Upper lobe of left lung (tissue), 6 donors: ENCODE measurements at regions not wholly inside any gene's neighbourhood (a gene's known extent, or its start where the extent isn't known, plus 50 kb on each side); places are given as distances from the start of the nearest gene placed in this dataset.

Experiments
- ATAC-seq, 2 donors: fragments of 200-7000 bp; cut with Tn5 transposase; one replicate each; pipeline ENCODE4 v1.9.1; 2022; ENCODE audit warnings: mild to moderate bottlenecking in 2 of 2, moderate library complexity in 2 of 2; ENCODE audit not compliant: low FRiP score in 2 of 2
- DNase-seq, 2 donors: peaks; one replicate each; pipeline ENCODE4 v3.0.0-alpha.2; 2019 to 2020
- H3K27ac ChIP-seq, 4 donors: fragments of 200-600 bp; sonication (generic); one replicate each; pipeline ENCODE4 v1.5.1; 2016 to 2019
- H3K27me3 ChIP-seq, 4 donors: fragments of 200-600 bp; sonication (generic); one replicate each; pipeline ENCODE4 v1.5.1; 2017 to 2019
- H3K36me3 ChIP-seq, 4 donors: fragments of 200-600 bp; sonication (generic); one replicate each; pipeline ENCODE4 v1.5.1; 2016 to 2019
- H3K4me1 ChIP-seq, 4 donors: fragments of 200-600 bp; sonication (generic); one replicate each; pipeline ENCODE4 v1.5.1; 2018 to 2019
- H3K4me3 ChIP-seq, 4 donors: fragments of 200-600 bp; sonication (generic); one replicate each; pipeline ENCODE4 v1.5.1; 2017 to 2019; ENCODE audit warnings: mild to moderate bottlenecking in 2 of 4, moderate library complexity in 1 of 4
- H3K9me3 ChIP-seq, 4 donors: fragments of 200-600 bp; sonication (generic); one replicate each; pipeline ENCODE4 v1.5.1; 2018 to 2019
- EP300 ChIP-seq, 4 donors: sonication (generic); formaldehyde crosslinking; IDR thresholded peaks; one replicate each; pipeline ENCODE4 v1.5.1; 2017; ENCODE audit warnings: antibody characterized with exemption in 4 of 4, control low read depth in 2 of 4
- POLR2A ChIP-seq, 4 donors: fragments of 450-650 bp; IDR thresholded peaks; one replicate each; pipeline ENCODE4 v1.5.1; 2016 to 2017; ENCODE audit warnings: antibody characterized with exemption in 4 of 4, mild to moderate bottlenecking in 2 of 4
- POLR2AphosphoS5 ChIP-seq, 2 donors: sonication (generic); formaldehyde crosslinking; IDR thresholded peaks; one replicate each; pipeline ENCODE4 v1.5.1; 2017; ENCODE audit warnings: antibody characterized with exemption in 2 of 2
- whole genome bisulfite sequencing, 2 donors: methylation state at CpG; one replicate each; pipeline ENCODE4 v1.1.5; 2017 to 2018; 5-methylcytosine and 5-hydroxymethylcytosine counted together
- TF ChIP-seq, protein P1 (sequence below), 6 experiments: fragments of 450-650 bp in 4 of 6; fragments of 200-600 bp in 2 of 6; sonication (generic) in 2 of 6; IDR thresholded peaks; one replicate each; pipeline ENCODE4 v1.5.1; 2016 to 2019; ENCODE audit warnings: antibody characterized with exemption in 6 of 6
- donor health status: DM: no; HTN: no; CAD: no; lungs with moderate emphysema.
- donor health status: DM: no; HTN: yes; CAD: no; lungs with severe emphysema.

DNA sequence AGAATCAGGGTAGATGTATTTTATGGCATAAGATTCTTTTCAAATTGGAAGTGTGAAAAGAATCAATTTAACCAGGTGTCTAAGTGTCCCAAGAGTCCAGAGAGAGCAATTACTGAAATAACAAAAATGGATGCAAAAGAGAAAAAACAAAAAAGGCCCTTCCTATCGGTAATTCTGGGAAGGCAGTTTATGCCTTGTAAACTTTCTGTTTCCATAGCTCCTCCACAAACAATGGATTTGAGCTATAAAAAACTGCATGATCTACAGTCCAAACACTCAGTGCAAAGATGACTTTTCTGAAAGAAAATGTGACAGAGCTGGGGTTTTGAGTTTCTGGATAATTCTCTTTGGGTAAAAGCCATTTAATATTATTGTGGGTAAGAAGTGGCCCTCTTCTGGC, 366.1 kb downstream of the EN1 start:
- 57 to 67% methylated on average over 1 of the region's 1 CpG for WGBS, 2 donors

DNA sequence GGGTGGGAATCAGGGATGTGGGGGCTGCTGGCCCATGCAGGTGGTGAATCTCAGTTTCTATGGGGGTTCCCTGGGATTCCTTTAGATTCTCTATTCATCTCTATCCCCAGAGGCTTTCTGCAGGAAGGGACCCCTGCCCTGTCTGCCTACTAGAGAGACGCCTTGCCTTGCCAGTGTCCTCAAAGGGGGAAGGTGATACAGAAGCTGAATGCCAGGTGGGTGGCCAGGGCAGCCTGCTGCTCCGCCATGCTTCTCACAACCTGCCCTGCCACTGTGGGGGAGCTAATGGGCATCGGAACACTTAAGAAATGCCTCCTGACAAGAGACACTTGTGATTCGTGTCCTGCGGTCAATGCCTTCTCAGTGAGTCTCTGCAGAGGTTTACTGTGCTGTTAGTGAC, 368.4 kb downstream of the EN1 start:
- WGBS, 2 donors, result 62 to 79% methylated on average over 5 of the region's 5 CpGs
- no peak for DNase-seq
- ATAC-seq, result no peak
- H3K9me3 ChIP-seq, result no peaks in the 10 kb centered on the region
- no peaks in the 10 kb centered on the region for H3K27me3 ChIP-seq
- H3K27ac ChIP-seq, result no peak overlapping the region
- no peaks in the 10 kb centered on the region for H3K36me3 ChIP-seq
- no peak overlapping the region for H3K4me3 ChIP-seq
- no peak for TF ChIP-seq EP300 (IDR thresholded peaks at IDR 0.05)
- no peaks in the 10 kb centered on the region for H3K4me1 ChIP-seq

More for the DNA sequence above, 366.1 kb downstream of the EN1 start:
- no peaks in the 10 kb centered on the region for H3K27me3 ChIP-seq
- H3K9me3 ChIP-seq, result no peaks in the 10 kb centered on the region
- TF ChIP-seq POLR2AphosphoS5 (IDR thresholded peaks at IDR 0.05), result no peak
- TF ChIP-seq, protein P1, sequence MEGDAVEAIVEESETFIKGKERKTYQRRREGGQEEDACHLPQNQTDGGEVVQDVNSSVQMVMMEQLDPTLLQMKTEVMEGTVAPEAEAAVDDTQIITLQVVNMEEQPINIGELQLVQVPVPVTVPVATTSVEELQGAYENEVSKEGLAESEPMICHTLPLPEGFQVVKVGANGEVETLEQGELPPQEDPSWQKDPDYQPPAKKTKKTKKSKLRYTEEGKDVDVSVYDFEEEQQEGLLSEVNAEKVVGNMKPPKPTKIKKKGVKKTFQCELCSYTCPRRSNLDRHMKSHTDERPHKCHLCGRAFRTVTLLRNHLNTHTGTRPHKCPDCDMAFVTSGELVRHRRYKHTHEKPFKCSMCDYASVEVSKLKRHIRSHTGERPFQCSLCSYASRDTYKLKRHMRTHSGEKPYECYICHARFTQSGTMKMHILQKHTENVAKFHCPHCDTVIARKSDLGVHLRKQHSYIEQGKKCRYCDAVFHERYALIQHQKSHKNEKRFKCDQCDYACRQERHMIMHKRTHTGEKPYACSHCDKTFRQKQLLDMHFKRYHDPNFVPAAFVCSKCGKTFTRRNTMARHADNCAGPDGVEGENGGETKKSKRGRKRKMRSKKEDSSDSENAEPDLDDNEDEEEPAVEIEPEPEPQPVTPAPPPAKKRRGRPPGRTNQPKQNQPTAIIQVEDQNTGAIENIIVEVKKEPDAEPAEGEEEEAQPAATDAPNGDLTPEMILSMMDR (IDR thresholded peaks at IDR 0.05), result no peak
- no peak for TF ChIP-seq POLR2A (IDR thresholded peaks at IDR 0.05)
- TF ChIP-seq EP300 (IDR thresholded peaks at IDR 0.05), result no peak
- no peak overlapping the region for H3K27ac ChIP-seq
- DNase-seq (no peak), ATAC-seq (no peak)
- H3K36me3 ChIP-seq, result no peaks in the 10 kb centered on the region
- no peak overlapping the region for H3K4me3 ChIP-seq
- no peaks in the 10 kb centered on the region for H3K4me1 ChIP-seq

DNA sequence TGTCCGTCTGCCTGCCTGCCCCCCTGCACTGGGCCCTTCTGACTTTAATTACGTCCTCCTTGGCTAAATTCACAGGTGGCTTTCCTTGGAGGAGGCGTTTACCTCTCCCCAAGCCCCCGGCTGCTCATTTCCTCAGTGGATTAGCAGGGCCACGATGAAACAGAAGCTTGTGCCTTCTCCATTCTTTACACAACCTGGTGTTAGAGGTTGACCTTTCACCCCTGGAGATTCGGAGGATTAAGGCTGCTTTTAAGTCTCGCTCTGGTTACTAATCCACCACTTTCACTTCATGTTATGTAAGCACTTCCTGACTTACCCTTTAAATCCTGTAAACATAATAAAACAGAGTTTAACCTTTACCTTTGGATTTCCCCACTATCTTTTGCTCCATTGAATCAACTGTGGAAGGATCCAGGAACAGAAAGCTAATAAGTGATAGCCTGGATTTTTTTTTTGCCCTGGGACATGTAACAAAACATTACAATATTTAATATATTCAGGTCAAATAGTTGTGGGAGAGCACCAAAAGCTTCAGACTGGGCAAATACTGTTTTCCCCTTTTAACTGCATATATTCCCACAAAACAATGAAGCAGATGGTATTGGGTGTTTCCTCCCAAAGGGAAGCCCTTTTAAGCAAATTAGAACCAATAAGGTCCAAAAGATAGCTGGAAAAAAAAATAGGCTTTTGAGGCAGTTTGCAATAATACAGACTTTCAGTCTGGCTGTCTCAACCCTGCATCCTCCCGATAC, 370.2 kb downstream of the EN1 start:
- no peak for DNase-seq
- Histone ChIP-seq H3K36me3 (no peaks in the 10 kb centered on the region), H3K4me3 (no peak overlapping the region), H3K27me3 (no peaks in the 10 kb centered on the region), H3K27ac (no peak overlapping the region), H3K9me3 (no peaks in the 10 kb centered on the region), H3K4me1 (no peaks in the 10 kb centered on the region)
- whole genome bisulfite sequencing, 2 donors, result 47 to 49% methylated on average over 8 of the region's 8 CpGs
- ATAC-seq, result no peak
- TF ChIP-seq, protein P1 (IDR thresholded peaks at IDR 0.05), result no peak
- TF ChIP-seq POLR2A (IDR thresholded peaks at IDR 0.05), result no peak
- no peak for TF ChIP-seq EP300 (IDR thresholded peaks at IDR 0.05)
- no peak for TF ChIP-seq POLR2AphosphoS5 (IDR thresholded peaks at IDR 0.05)

DNA sequence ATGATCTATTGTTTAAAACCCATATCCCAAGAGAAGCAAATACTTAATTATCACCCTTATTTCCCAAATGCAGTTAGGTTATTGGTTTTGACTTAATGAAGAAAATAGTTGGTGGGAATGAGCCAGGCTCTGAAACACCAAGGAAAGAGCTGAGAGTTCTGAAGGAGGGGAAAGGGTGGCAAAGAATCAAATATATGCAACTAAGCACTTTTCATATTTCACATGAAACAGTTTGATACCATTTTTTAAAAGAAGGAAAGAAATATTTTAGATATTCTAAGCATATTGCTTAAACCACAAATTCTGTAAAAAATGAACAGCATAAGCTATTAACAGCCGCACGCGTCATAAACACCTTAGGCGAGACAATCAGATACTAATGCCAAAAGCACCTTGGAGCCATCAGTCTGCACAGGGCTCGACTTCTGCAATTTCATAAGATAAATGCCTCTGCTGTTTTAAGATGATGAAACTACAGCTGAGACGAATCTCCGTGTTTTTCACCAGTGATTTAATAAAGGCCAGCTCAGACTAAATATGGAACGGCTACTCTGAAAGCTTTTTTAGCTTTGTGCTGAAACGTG, 371.7 kb downstream of the EN1 start:
- TF ChIP-seq, protein P1 (IDR thresholded peaks at IDR 0.05), result no peak
- no peak for TF ChIP-seq POLR2AphosphoS5 (IDR thresholded peaks at IDR 0.05)
- TF ChIP-seq POLR2A (IDR thresholded peaks at IDR 0.05), result no peak
- H3K27me3 ChIP-seq, result no peaks in the 10 kb centered on the region
- no peak overlapping the region for H3K27ac ChIP-seq
- no peaks in the 10 kb centered on the region for H3K36me3 ChIP-seq
- H3K9me3 ChIP-seq, result no peaks in the 10 kb centered on the region
- no peak for ATAC-seq
- H3K4me1 ChIP-seq, result no peaks in the 10 kb centered on the region
- WGBS, 2 donors, result 79 to 82% methylated on average over 9 of the region's 9 CpGs
- H3K4me3 ChIP-seq, result no peak overlapping the region
- DNase-seq, result no peak

DNA sequence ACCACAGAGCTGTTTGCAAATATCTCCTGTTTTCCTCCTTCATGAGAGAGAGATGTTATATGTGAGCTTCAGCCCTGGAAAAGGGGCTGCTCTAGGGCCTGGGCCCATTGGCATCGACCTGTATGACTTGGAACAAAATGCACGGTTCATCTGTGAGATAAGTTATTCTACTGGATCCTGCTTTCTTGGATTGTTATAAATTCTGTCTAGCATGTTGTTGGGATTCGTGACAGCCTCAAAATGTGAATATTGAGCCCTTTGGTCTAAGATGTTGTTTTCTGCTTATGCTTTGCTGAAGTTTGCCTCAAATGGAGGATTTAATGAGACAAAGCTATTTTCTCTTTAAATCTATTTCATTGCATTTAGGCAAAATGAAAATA, 372.9 kb downstream of the EN1 start:
- TF ChIP-seq POLR2A (IDR thresholded peaks at IDR 0.05) (no peak), POLR2AphosphoS5 (IDR thresholded peaks at IDR 0.05) (no peak), EP300 (IDR thresholded peaks at IDR 0.05) (no peak)
- TF ChIP-seq, protein P1 (IDR thresholded peaks at IDR 0.05), result no peak
- Histone ChIP-seq H3K27ac (no peak overlapping the region), H3K9me3 (no peaks in the 10 kb centered on the region), H3K4me1 (no peaks in the 10 kb centered on the region), H3K4me3 (no peak overlapping the region), H3K36me3 (no peaks in the 10 kb centered on the region), H3K27me3 (no peaks in the 10 kb centered on the region)
- 78 to 86% methylated on average over 3 of the region's 3 CpGs for WGBS, 2 donors
- no peak for DNase-seq
- ATAC-seq, result no peak
